ENCODE measurements at regions not wholly inside any gene's neighbourhood (a gene's known extent, or its start where the extent isn't known, plus 50 kb on each side); places are given as distances from the start of the nearest gene placed in this dataset.

GRCh38 chr2:120793682-120794403 lies 58.2 kb downstream of the GLI2 start:
- no peak for TF ChIP-seq POLR2A (IDR thresholded peaks at IDR 0.05)
- TF ChIP-seq CTCF (IDR thresholded peaks at IDR 0.05) = no peak
- no peak for TF ChIP-seq POLR2AphosphoS5 (IDR thresholded peaks at IDR 0.05)

Measured in stomach (tissue), 4 donors.